VCaP (cell line): ENCODE measurements at regions not wholly inside any gene's neighbourhood (a gene's known extent, or its start where the extent isn't known, plus 50 kb on each side); places are given as distances from the start of the nearest gene placed in this dataset.

Experiments used
- H3K27ac ChIP-seq: fragments of 450-650 bp; 2 replicates; pipeline ENCODE4 v1.5.1; 2017
- CTCF ChIP-seq: fragments of 450-650 bp; conservative IDR thresholded peaks from 2 replicates; pipeline ENCODE4 v1.5.1; 2017; ENCODE audit warnings: mild to moderate bottlenecking, moderate library complexity

- H3K27ac ChIP-seq = no peak overlapping the region
- TF ChIP-seq CTCF = no peak
These were observed 772.0 kb downstream of the LTN1 start for GRCh38 chr21:28220680-28221079.

GRCh38 chr21:28216976-28217523 is 775.6 kb downstream of the LTN1 start:
- H3K27ac ChIP-seq = no peak overlapping the region
- TF ChIP-seq CTCF = no peak

GRCh38 chr21:28215214-28215954 is 777.3 kb downstream of the LTN1 start:
- TF ChIP-seq CTCF = no peak
- no peak overlapping the region for H3K27ac ChIP-seq

GRCh38 chr21:28214786-28215185 is 777.9 kb downstream of the LTN1 start:
- no peak for TF ChIP-seq CTCF
- H3K27ac ChIP-seq = no peak overlapping the region

- TF ChIP-seq CTCF = no peak
- H3K27ac ChIP-seq = no peak overlapping the region
These were observed 779.4 kb downstream of the LTN1 start for GRCh38 chr21:28213261-28213660.

- H3K27ac ChIP-seq = no peak overlapping the region
- TF ChIP-seq CTCF = no peak
These were observed 780.6 kb downstream of the LTN1 start for GRCh38 chr21:28212061-28212460.

- H3K27ac ChIP-seq = no peak overlapping the region
These were observed 785.1 kb downstream of the LTN1 start for GRCh38 chr21:28207436-28208173.

More at GRCh38 chr21:28207436-28208173, 785.1 kb downstream of the LTN1 start:
- no peak for TF ChIP-seq CTCF
